ENCODE measurements at regions not wholly inside any gene's neighbourhood (a gene's known extent, or its start where the extent isn't known, plus 50 kb on each side); places are given as distances from the start of the nearest gene placed in this dataset.

DNA sequence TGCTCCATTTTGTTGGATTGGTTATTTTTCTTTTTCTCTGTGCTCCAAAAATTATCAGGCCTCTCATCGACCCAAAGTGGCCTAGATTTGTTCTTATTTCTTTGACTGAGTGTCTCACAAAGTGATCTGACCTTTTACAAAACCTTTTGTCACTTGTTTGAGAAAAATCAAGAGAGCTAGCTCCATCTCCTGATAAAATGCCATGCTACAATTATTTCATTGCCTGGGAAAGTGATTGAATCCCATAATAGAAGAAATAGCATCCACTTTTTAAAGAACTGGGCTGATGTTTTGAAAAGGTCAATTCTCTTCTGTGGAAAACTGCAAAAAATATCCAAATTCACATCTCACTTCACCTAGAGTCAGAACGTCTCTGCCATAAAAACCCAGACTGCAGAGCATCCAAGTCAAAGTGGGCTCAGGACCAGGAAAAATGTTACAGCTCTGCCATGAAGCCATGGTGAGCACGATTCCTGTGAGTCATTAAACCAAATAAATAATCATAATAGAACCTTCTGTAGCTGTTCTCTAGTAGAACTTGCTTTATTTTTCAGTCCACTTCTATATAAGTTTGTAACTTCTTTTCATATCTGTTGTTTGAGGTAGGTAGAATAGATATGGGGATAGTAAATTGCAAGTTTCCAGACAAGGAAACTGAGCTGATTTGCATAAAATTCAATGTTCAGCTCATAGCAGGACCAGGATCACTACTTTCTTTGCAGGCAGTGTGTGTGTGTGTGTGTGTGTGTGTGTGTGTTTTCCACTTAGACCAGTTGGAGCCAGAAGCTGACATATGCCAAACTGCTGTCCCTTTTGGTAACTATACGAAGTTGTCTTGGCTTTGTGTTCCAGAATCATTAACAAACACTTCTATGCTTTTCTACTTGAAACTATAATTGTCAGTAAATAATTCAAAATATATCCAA is 632.5 kb upstream of the ANKRD30A start:
- no peak overlapping the region for H3K27ac ChIP-seq
- no peak for TF ChIP-seq CTCF (conservative IDR thresholded peaks at IDR 0.05; ENCODE audit: low read depth)
- DNase-seq (ENCODE audit: low spot score) = no peak
- POLR2A ChIA-PET (ENCODE audit: low non-redundant PET) = no interaction called here
- CTCF ChIA-PET = interaction anchor here (0.6 kb wide), 1 partner anchor 569 kb away, joined by 4 read pairs; no protein-coding TSS in a partner anchor

DNA sequence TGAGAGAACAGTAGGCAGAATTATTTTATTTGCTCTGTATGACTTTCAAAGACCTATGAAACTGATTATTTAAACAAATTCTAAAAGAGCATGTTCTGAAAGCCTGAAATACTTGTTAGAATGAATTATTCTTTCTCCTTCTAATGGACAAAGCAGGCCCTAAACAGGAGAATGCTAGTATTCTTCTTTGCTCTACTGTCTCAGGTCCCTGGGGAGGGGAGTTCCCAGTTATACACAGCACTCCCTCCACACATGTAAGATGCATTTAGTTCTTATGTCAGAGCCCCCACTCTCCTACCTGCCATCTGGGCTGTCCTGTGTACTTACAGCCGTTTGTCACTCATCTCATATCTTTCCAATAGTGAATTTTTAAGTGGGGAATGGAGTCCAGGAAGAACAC is 633.5 kb upstream of the ANKRD30A start:
- ChIA-PET CTCF (no interaction called here), POLR2A (ENCODE audit: low non-redundant PET) (no interaction called here)
- TF ChIP-seq CTCF (conservative IDR thresholded peaks at IDR 0.05; ENCODE audit: low read depth) = no peak
- no peak overlapping the region for H3K27ac ChIP-seq
- no peak for DNase-seq (ENCODE audit: low spot score)

DNA sequence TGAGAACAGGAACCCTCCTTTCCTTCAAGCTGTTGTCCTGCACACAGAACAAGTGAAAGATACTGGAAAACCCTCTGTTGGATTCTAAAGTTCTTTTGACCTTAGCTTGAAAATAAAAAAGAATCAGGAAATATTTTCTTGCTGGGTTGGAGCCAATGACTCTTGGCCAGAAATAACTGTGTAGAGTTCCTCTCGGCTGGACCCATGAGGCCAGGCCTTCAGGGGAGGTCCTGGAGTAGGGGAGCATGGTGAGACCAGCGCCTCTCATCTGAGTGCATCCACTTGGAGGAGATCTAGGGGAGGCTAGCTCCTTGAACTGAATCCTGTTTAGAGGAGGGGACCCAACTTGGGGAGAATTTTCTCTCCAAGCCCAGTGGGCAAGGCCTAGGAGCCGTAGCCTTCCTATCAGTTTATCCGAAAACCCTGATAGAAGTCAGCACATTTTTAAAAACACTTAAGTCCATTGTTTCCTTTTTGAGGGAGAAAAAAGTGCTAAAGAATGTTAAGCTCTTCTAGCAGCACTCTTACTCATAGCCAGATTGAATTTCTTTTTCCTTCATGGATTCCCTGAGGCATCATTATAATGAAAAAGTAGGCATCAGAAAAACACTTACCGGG is 635.7 kb upstream of the ANKRD30A start:
- CTCF ChIA-PET = interaction anchor here (0.6 kb wide), 1 partner anchor 383 kb away, joined by 3 read pairs; no protein-coding TSS in a partner anchor
- no peak overlapping the region for H3K27ac ChIP-seq
- peak; percentile 17 for DNase-seq (ENCODE audit: low spot score)
- no peak for TF ChIP-seq CTCF (conservative IDR thresholded peaks at IDR 0.05; ENCODE audit: low read depth)
- POLR2A ChIA-PET (ENCODE audit: low non-redundant PET) = no interaction called here

GRCh38 chr10:36489181-36489580 is 636.2 kb upstream of the ANKRD30A start:
- ChIA-PET CTCF (interaction anchor here (0.6 to 0.7 kb wide), 2 partner anchors 90 to 384 kb away, joined by 3 to 4 read pairs; no protein-coding TSS in a partner anchor), POLR2A (ENCODE audit: low non-redundant PET) (no interaction called here)
- no peak overlapping the region for H3K27ac ChIP-seq
- TF ChIP-seq CTCF (conservative IDR thresholded peaks at IDR 0.05; ENCODE audit: low read depth) = no peak
- no peak for DNase-seq (ENCODE audit: low spot score)

GRCh38 chr10:36488579-36488978 is 636.8 kb upstream of the ANKRD30A start:
- POLR2A ChIA-PET (ENCODE audit: low non-redundant PET) = no interaction called here
- CTCF ChIA-PET = interaction anchor here (0.7 kb wide), 1 partner anchor 89 kb away, joined by 4 read pairs; no protein-coding TSS in a partner anchor
- no peak for TF ChIP-seq CTCF (conservative IDR thresholded peaks at IDR 0.05; ENCODE audit: low read depth)
- H3K27ac ChIP-seq = no peak overlapping the region
- DNase-seq (ENCODE audit: low spot score) = no peak

GRCh38 chr10:36479073-36479472 is 646.3 kb upstream of the ANKRD30A start:
- ChIA-PET CTCF (no interaction called here), POLR2A (ENCODE audit: low non-redundant PET) (no interaction called here)
- TF ChIP-seq CTCF (conservative IDR thresholded peaks at IDR 0.05; ENCODE audit: low read depth) = no peak

More at GRCh38 chr10:36479073-36479472, 646.3 kb upstream of the ANKRD30A start:
- H3K27ac ChIP-seq = no peak overlapping the region
- DNase-seq (ENCODE audit: low spot score) = no peak

Data from RWPE1 (cell line).